22Rv1 (cell line): ENCODE measurements at regions not wholly inside any gene's neighbourhood (a gene's known extent, or its start where the extent isn't known, plus 50 kb on each side); places are given as distances from the start of the nearest gene placed in this dataset.

Experiments used
- CTCF ChIP-seq: fragments of 450-650 bp; IDR thresholded peaks from 2 replicates; pipeline ENCODE4 v1.5.1; 2017; ENCODE audit warnings: mild to moderate bottlenecking
- ZFX ChIP-seq: fragments of 450-650 bp; IDR thresholded peaks from 2 replicates; pipeline ENCODE4 v1.6.1; 2017; ENCODE audit warnings: antibody characterized with exemption, borderline replicate concordance

GRCh38 chr20:60407938-60408337 lies 449.7 kb downstream of the CDH26 start:
- TF ChIP-seq CTCF (no peak), ZFX (no peak)
